22Rv1 (cell line): ENCODE measurements at regions not wholly inside any gene's neighbourhood (a gene's known extent, or its start where the extent isn't known, plus 50 kb on each side); places are given as distances from the start of the nearest gene placed in this dataset.

Experiments used
- ZFX ChIP-seq: fragments of 450-650 bp; IDR thresholded peaks from 2 replicates; pipeline ENCODE4 v1.6.1; 2017; ENCODE audit warnings: antibody characterized with exemption, borderline replicate concordance
- TF ChIP-seq, protein P1 (sequence below): fragments of 450-650 bp; IDR thresholded peaks from 2 replicates; pipeline ENCODE4 v1.5.1; 2017; ENCODE audit warnings: mild to moderate bottlenecking

DNA sequence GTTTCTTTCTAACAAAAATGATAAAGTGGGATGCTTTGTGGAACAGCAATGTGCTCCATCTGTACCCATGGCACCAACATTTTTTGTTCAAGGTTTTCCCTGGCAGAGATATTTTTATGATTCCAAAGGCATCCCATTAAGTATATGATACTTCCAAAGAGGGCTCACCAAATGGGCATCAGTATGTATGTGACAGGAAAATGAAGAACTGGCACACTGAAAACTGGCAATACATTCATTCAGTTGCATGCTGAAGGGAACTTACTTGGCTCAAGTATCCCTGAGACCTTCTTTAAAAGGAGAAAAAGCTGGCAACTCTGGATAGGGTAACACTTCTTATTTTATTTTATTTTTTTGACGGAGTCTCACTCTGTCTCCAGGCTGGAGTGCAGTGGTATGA is 249.8 kb downstream of the IL20RB start:
- TF ChIP-seq, protein P1, sequence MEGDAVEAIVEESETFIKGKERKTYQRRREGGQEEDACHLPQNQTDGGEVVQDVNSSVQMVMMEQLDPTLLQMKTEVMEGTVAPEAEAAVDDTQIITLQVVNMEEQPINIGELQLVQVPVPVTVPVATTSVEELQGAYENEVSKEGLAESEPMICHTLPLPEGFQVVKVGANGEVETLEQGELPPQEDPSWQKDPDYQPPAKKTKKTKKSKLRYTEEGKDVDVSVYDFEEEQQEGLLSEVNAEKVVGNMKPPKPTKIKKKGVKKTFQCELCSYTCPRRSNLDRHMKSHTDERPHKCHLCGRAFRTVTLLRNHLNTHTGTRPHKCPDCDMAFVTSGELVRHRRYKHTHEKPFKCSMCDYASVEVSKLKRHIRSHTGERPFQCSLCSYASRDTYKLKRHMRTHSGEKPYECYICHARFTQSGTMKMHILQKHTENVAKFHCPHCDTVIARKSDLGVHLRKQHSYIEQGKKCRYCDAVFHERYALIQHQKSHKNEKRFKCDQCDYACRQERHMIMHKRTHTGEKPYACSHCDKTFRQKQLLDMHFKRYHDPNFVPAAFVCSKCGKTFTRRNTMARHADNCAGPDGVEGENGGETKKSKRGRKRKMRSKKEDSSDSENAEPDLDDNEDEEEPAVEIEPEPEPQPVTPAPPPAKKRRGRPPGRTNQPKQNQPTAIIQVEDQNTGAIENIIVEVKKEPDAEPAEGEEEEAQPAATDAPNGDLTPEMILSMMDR = no peak
- no peak for TF ChIP-seq ZFX
